DOHH2 (cell line): ENCODE measurements at regions not wholly inside any gene's neighbourhood (a gene's known extent, or its start where the extent isn't known, plus 50 kb on each side); places are given as distances from the start of the nearest gene placed in this dataset.

Experiments used
- EZH2phosphoT487 ChIP-seq: fragments of 200-600 bp; sonication (generic); IDR thresholded peaks from 2 replicates; pipeline ENCODE4 v1.6.1; 2017; ENCODE audit warnings: borderline replicate concordance, mild to moderate bottlenecking, antibody characterized with exemption, low read length, moderate library complexity, mixed read lengths
- TF ChIP-seq, protein P1 (sequence below): fragments of 200-600 bp; sonication (generic); IDR thresholded peaks from one replicate; pipeline ENCODE4 v1.5.1; 2014; ENCODE audit warnings: antibody characterized with exemption, mild to moderate bottlenecking, low read depth, low read length; ENCODE audit not compliant: poor library complexity, severe bottlenecking

DNA sequence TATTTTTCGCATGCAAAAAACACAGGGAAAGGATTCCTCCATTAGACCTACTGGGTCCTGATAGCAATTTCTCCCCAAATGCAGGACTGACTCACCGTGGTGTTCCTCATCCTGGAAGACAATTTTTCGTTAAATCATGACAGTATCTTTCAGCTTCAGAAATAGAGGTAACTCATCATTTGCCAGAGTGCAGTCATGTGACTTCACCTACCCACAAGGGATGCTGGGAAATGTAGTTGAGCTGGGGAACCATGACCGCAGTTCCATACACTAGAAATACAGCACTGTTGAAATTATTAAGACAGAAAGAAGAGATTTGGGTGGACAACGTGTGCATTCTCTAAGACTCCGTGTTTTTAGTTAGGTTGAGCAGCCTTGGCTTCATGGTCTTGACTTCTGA is 269.5 kb upstream of the USP9Y start:
- TF ChIP-seq, protein P1, sequence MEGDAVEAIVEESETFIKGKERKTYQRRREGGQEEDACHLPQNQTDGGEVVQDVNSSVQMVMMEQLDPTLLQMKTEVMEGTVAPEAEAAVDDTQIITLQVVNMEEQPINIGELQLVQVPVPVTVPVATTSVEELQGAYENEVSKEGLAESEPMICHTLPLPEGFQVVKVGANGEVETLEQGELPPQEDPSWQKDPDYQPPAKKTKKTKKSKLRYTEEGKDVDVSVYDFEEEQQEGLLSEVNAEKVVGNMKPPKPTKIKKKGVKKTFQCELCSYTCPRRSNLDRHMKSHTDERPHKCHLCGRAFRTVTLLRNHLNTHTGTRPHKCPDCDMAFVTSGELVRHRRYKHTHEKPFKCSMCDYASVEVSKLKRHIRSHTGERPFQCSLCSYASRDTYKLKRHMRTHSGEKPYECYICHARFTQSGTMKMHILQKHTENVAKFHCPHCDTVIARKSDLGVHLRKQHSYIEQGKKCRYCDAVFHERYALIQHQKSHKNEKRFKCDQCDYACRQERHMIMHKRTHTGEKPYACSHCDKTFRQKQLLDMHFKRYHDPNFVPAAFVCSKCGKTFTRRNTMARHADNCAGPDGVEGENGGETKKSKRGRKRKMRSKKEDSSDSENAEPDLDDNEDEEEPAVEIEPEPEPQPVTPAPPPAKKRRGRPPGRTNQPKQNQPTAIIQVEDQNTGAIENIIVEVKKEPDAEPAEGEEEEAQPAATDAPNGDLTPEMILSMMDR: no peak
- no peak for TF ChIP-seq EZH2phosphoT487
